ENCODE measurements at regions not wholly inside any gene's neighbourhood (a gene's known extent, or its start where the extent isn't known, plus 50 kb on each side); places are given as distances from the start of the nearest gene placed in this dataset.

- no peak for TF ChIP-seq POLR2A (IDR thresholded peaks at IDR 0.05)
- no peak for TF ChIP-seq CTCF (IDR thresholded peaks at IDR 0.05)
Observed at GRCh38 chr2:129681788-129682187, 297.7 kb upstream of the RAB6C start.
